Activated T-helper 1 cell treated with anti-CD3 and anti-CD28 coated beads, Interleukin-12 subunit alpha, Interleukin-12 subunit beta, Interleukin-2, Interleukin-4 antibody, amounts not matched to agents 30 ng/mL and 10 ng/mL and 1 ng/mL, durations not matched to agents 14 hours and 24 hours and 36 hours (primary cell): ENCODE measurements at regions not wholly inside any gene's neighbourhood (a gene's known extent, or its start where the extent isn't known, plus 50 kb on each side); places are given as distances from the start of the nearest gene placed in this dataset.

ENCODE experiments used
- DNase-seq: peaks from one replicate; pipeline ENCODE4 v3.0.0; 2021; ENCODE audit warnings: low spot score
- H3K27ac Mint-ChIP-seq: one replicate; pipeline ENCODE4 v1.8.0; 2021; ENCODE audit warnings: mild to moderate bottlenecking, mixed read lengths
- H3K27me3 Mint-ChIP-seq: one replicate; pipeline ENCODE4 v1.8.0; 2022; ENCODE audit warnings: mild to moderate bottlenecking, moderate library complexity, mixed read lengths; ENCODE audit not compliant: insufficient read depth
- H3K36me3 Mint-ChIP-seq: one replicate; pipeline ENCODE4 v1.8.0; 2021; ENCODE audit warnings: low read depth, mixed read lengths
- H3K4me1 Mint-ChIP-seq: one replicate; pipeline ENCODE4 v1.8.0; 2021; ENCODE audit warnings: low read depth, mixed read lengths
- H3K4me3 Mint-ChIP-seq: one replicate; pipeline ENCODE4 v1.8.0; 2021; ENCODE audit warnings: mild to moderate bottlenecking, moderate library complexity, mixed read lengths
- H3K9me3 Mint-ChIP-seq: one replicate; pipeline ENCODE4 v1.8.0; 2021; ENCODE audit warnings: mixed read lengths
- intact Hi-C: fragments of 100-400 bp; cut with micrococcal nuclease; formaldehyde crosslinking; loops from one replicate; pipeline ENCODE4 v1.15.1; 2024

GRCh38 chr9:84583866-84584265 is 85.7 kb upstream of the NTRK2 start:
- intact Hi-C loops: no loop called here
- no peaks in the 10 kb centered on the region for H3K9me3 Mint-ChIP-seq
- no peak for DNase-seq
- H3K36me3 Mint-ChIP-seq: no peaks in the 10 kb centered on the region
- H3K27ac Mint-ChIP-seq: no peak overlapping the region
- no peaks in the 10 kb centered on the region for H3K4me1 Mint-ChIP-seq
- peaks cover 8% of the 10 kb centered on the region for H3K27me3 Mint-ChIP-seq
- H3K4me3 Mint-ChIP-seq: no peak overlapping the region

DNA sequence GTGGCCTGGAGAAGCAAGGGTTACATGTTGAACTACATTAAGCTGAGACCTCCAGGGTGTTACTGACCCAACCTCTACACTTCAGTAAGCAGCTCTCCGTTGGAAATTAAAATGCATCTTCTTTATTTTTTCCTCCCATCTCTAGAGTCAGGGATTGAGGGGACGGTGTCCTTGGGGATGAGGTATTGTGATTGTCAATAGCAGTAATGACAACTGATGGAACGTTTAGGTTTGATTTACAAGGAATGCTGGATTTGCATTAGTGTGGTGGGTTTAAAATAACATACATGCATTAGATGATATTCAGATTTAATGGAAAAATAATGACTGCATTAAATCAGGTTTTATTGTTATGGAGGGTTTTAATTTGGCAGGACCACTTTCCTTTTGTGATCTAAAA is 82.9 kb upstream of the NTRK2 start:
- Mint-ChIP-seq H3K36me3 (no peaks in the 10 kb centered on the region), H3K9me3 (no peaks in the 10 kb centered on the region), H3K4me3 (no peak overlapping the region), H3K27me3 (peaks cover 5% of the 10 kb centered on the region), H3K27ac (no peak overlapping the region), H3K4me1 (no peaks in the 10 kb centered on the region)
- DNase-seq: no peak
- intact Hi-C loops: no loop called here

DNA sequence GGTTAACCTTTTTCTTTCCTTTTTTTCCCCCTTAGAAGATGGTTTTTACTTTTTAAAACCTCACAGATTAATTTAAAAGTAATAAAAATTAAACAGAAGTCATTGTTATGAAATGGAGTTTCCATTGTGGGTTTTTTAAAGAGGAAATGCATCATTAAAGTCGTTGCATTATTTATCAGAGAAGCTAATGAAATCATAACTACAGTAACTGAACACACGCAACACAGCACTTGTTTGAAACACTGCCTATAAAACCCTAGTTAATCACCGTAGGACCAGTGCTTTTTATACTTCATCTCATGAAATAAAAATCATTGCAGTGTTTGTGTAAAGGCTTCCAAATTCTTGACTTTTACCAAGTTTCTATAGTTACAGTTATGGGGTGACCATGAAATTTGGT is 82.4 kb upstream of the NTRK2 start:
- H3K4me1 Mint-ChIP-seq: no peaks in the 10 kb centered on the region
- H3K4me3 Mint-ChIP-seq: no peak overlapping the region
- H3K36me3 Mint-ChIP-seq: no peaks in the 10 kb centered on the region
- no peak for DNase-seq
- H3K27me3 Mint-ChIP-seq: peaks cover 3% of the 10 kb centered on the region
- intact Hi-C loops: no loop called here
- no peaks in the 10 kb centered on the region for H3K9me3 Mint-ChIP-seq
- no peak overlapping the region for H3K27ac Mint-ChIP-seq

- Mint-ChIP-seq H3K27me3 (peaks cover 1% of the 10 kb centered on the region), H3K4me1 (no peaks in the 10 kb centered on the region)
These were observed 80.0 kb upstream of the NTRK2 start for GRCh38 chr9:84589542-84589941.

GRCh38 chr9:84590706-84591105 is 78.8 kb upstream of the NTRK2 start:
- no peaks in the 10 kb centered on the region for H3K36me3 Mint-ChIP-seq
- no peak for DNase-seq
- intact Hi-C loops: no loop called here
- no peak overlapping the region for H3K27ac Mint-ChIP-seq
- peaks cover 1% of the 10 kb centered on the region for H3K27me3 Mint-ChIP-seq
- no peaks in the 10 kb centered on the region for H3K9me3 Mint-ChIP-seq
- no peak overlapping the region for H3K4me3 Mint-ChIP-seq
- H3K4me1 Mint-ChIP-seq: no peaks in the 10 kb centered on the region

More at GRCh38 chr9:84589542-84589941, 80.0 kb upstream of the NTRK2 start:
- intact Hi-C loops: no loop called here
- Mint-ChIP-seq H3K9me3 (no peaks in the 10 kb centered on the region), H3K4me3 (no peak overlapping the region), H3K27ac (no peak overlapping the region), H3K36me3 (no peaks in the 10 kb centered on the region)
- DNase-seq: no peak

DNA sequence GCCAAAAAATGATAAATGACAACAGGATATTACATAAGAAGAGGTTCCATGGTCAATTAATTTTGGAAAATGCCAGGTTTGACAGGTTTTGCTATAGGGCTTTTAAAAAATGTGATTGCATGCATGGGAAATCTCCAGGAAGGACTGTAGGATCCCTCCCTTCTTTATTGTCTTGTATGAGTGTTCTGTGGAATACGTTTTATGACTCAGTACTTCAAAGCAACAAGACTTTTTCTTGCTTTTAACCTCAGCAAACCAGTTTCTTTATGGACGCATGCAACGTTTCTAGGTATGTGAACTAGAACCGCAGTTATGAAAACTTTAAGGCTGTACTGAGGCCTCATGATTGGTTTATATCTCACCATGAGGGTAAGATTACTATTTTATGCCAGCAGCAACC is 76.6 kb upstream of the NTRK2 start:
- Mint-ChIP-seq H3K4me3 (no peak overlapping the region), H3K36me3 (no peaks in the 10 kb centered on the region), H3K4me1 (peaks cover 8% of the 10 kb centered on the region), H3K27me3 (no peaks in the 10 kb centered on the region), H3K27ac (no peak overlapping the region), H3K9me3 (peaks cover 14% of the 10 kb centered on the region)
- no peak for DNase-seq
- intact Hi-C loops: no loop called here

- Mint-ChIP-seq H3K36me3 (no peaks in the 10 kb centered on the region), H3K27ac (no peak overlapping the region), H3K4me1 (peaks cover 8% of the 10 kb centered on the region), H3K9me3 (peaks cover 14% of the 10 kb centered on the region), H3K27me3 (no peaks in the 10 kb centered on the region), H3K4me3 (no peak overlapping the region)
- no peak for DNase-seq
- intact Hi-C loops: no loop called here
These were observed 76.2 kb upstream of the NTRK2 start for GRCh38 chr9:84593352-84593751.

GRCh38 chr9:84597131-84597530 is 72.4 kb upstream of the NTRK2 start:
- no peaks in the 10 kb centered on the region for H3K27me3 Mint-ChIP-seq
- intact Hi-C loops: no loop called here
- H3K4me1 Mint-ChIP-seq: peaks cover 8% of the 10 kb centered on the region
- H3K27ac Mint-ChIP-seq: no peak overlapping the region
- no peaks in the 10 kb centered on the region for H3K36me3 Mint-ChIP-seq
- H3K9me3 Mint-ChIP-seq: peaks cover 14% of the 10 kb centered on the region
- no peak for DNase-seq
- H3K4me3 Mint-ChIP-seq: no peak overlapping the region

DNA sequence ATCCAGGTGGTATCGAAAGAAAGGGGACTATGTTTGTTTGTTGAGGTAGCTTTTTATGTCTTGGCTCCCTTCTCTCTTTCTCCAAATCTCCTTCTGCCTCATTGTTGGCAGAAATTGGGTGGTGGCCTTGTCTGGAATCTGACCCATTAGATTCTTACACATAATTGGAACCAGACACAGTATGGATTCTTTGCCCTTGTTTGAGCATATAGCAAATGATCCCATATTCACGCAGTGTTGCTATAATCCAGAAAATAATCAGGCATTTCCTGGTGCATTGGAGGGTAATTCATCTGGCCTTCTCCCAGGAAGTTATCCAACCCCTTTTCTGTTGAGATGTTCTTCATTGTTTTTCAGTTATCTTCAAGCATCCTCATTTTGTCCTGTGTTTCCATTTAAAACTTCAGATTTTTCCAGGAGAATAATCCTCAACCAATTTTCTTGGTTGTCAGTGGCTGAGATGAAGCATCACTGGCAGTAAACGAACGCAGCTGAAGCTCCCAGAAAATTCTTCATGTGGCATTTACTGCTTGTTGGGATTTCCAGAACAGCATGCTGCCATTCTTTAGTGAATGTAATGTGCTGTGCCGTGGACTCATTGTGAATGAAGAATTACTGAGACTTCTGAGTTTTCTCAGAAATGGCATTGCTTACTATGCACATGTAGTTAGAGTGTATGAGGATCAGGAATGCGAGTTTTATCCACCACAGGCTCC is 70.5 kb upstream of the NTRK2 start:
- Mint-ChIP-seq H3K9me3 (peaks cover 14% of the 10 kb centered on the region), H3K4me3 (no peak overlapping the region), H3K27me3 (no peaks in the 10 kb centered on the region), H3K27ac (no peak overlapping the region), H3K36me3 (no peaks in the 10 kb centered on the region), H3K4me1 (peaks cover 8% of the 10 kb centered on the region)
- intact Hi-C loops: no loop called here
- DNase-seq: no peak

- Mint-ChIP-seq H3K36me3 (no peaks in the 10 kb centered on the region), H3K4me1 (peaks cover 8% of the 10 kb centered on the region), H3K4me3 (no peak overlapping the region), H3K9me3 (peaks cover 14% of the 10 kb centered on the region), H3K27me3 (no peaks in the 10 kb centered on the region), H3K27ac (no peak overlapping the region)
- DNase-seq: no peak
- intact Hi-C loops: no loop called here
These were observed 68.8 kb upstream of the NTRK2 start for GRCh38 chr9:84600739-84601138.

GRCh38 chr9:84604223-84604622 is 65.3 kb upstream of the NTRK2 start:
- no peak overlapping the region for H3K27ac Mint-ChIP-seq
- no peaks in the 10 kb centered on the region for H3K9me3 Mint-ChIP-seq
- no peak overlapping the region for H3K4me3 Mint-ChIP-seq
- H3K4me1 Mint-ChIP-seq: no peaks in the 10 kb centered on the region
- no peak for DNase-seq
- no peaks in the 10 kb centered on the region for H3K36me3 Mint-ChIP-seq
- no peaks in the 10 kb centered on the region for H3K27me3 Mint-ChIP-seq
- intact Hi-C loops: no loop called here

- H3K36me3 Mint-ChIP-seq: no peaks in the 10 kb centered on the region
- no peak for DNase-seq
- no peaks in the 10 kb centered on the region for H3K9me3 Mint-ChIP-seq
- H3K4me3 Mint-ChIP-seq: no peak overlapping the region
- H3K4me1 Mint-ChIP-seq: no peaks in the 10 kb centered on the region
- H3K27ac Mint-ChIP-seq: no peak overlapping the region
- H3K27me3 Mint-ChIP-seq: no peaks in the 10 kb centered on the region
- intact Hi-C loops: no loop called here
These were observed 59.8 kb upstream of the NTRK2 start for GRCh38 chr9:84609779-84610178.

- H3K4me1 Mint-ChIP-seq: no peaks in the 10 kb centered on the region
- H3K36me3 Mint-ChIP-seq: no peaks in the 10 kb centered on the region
- no peak overlapping the region for H3K27ac Mint-ChIP-seq
- H3K4me3 Mint-ChIP-seq: no peak overlapping the region
- no peak for DNase-seq
- intact Hi-C loops: no loop called here
- H3K9me3 Mint-ChIP-seq: no peaks in the 10 kb centered on the region
- no peaks in the 10 kb centered on the region for H3K27me3 Mint-ChIP-seq
These were observed 56.1 kb upstream of the NTRK2 start for GRCh38 chr9:84613431-84613830.

- no peaks in the 10 kb centered on the region for H3K4me1 Mint-ChIP-seq
- H3K9me3 Mint-ChIP-seq: no peaks in the 10 kb centered on the region
- intact Hi-C loops: no loop called here
- no peak overlapping the region for H3K4me3 Mint-ChIP-seq
- H3K27me3 Mint-ChIP-seq: no peaks in the 10 kb centered on the region
- H3K36me3 Mint-ChIP-seq: no peaks in the 10 kb centered on the region
- no peak overlapping the region for H3K27ac Mint-ChIP-seq
- no peak for DNase-seq
These were observed 54.0 kb upstream of the NTRK2 start for GRCh38 chr9:84615544-84615943.
